ENCODE measurements at regions not wholly inside any gene's neighbourhood (a gene's known extent, or its start where the extent isn't known, plus 50 kb on each side); places are given as distances from the start of the nearest gene placed in this dataset.

DNA sequence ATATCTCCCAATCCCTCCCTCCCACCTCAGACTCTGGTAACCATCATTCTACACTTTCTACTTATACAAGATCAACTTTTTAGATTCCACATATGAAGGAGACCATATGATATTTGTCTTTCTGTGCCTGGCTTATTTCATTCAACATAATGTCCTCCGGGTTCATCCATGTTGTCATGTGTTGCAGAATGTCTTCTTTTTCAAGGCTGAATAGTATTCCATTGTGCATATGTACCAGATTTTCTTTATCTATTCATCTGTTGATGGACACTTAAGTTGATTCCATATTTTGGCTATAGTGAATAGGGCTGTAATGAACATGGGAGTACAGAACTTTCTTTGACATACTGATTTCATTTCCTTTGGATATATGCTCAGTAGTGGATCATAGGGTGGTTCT, 78.9 kb upstream of the MAP1B start:
- Histone ChIP-seq H3K36me3 (ENCODE audit: control insufficient read depth in 4 of 4, insufficient read depth in 3 of 4, low read depth in 1 of 4, low read length in 3 of 4) (no peaks in the 10 kb centered on the region), H3K9ac (ENCODE audit: low read depth in 1 of 2, low read length in 2 of 2) (no peak overlapping the region), H3K4me1 (ENCODE audit: control insufficient read depth in 4 of 4, insufficient read depth in 4 of 4, low read length in 3 of 4) (no peaks in the 10 kb centered on the region), H3K9me3 (ENCODE audit: control insufficient read depth in 4 of 4, low read length in 3 of 4) (no peaks in the 10 kb centered on the region), H3K27me3 (ENCODE audit: control insufficient read depth in 4 of 4, insufficient read depth in 4 of 4, low read length in 3 of 4) (peaks cover 0 to 6% (median 0%) of the 10 kb centered on the region in 4 donors), H3K4me3 (ENCODE audit: low read depth in 1 of 3, low read length in 3 of 3) (no peak overlapping the region), H3K27ac (ENCODE audit: low read depth in 1 of 2, low read length in 2 of 2) (no peak overlapping the region)
- TF ChIP-seq, protein P1, sequence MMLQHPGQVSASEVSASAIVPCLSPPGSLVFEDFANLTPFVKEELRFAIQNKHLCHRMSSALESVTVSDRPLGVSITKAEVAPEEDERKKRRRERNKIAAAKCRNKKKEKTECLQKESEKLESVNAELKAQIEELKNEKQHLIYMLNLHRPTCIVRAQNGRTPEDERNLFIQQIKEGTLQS (IDR thresholded peaks at IDR 0.05): no peak
- TF ChIP-seq HNF4A (conservative IDR thresholded peaks at IDR 0.05) (no peak), FOXA2 (IDR thresholded peaks at IDR 0.05) (no peak), TAF1 (conservative IDR thresholded peaks at IDR 0.05) (no peak), RXRA (IDR thresholded peaks at IDR 0.05) (no peak), YY1 (IDR thresholded peaks at IDR 0.05) (no peak), GABPA (IDR thresholded peaks at IDR 0.05 in 1 of 2, conservative IDR thresholded peaks at IDR 0.05 in 1 of 2) (no peak)
- TF ChIP-seq, protein P2, sequence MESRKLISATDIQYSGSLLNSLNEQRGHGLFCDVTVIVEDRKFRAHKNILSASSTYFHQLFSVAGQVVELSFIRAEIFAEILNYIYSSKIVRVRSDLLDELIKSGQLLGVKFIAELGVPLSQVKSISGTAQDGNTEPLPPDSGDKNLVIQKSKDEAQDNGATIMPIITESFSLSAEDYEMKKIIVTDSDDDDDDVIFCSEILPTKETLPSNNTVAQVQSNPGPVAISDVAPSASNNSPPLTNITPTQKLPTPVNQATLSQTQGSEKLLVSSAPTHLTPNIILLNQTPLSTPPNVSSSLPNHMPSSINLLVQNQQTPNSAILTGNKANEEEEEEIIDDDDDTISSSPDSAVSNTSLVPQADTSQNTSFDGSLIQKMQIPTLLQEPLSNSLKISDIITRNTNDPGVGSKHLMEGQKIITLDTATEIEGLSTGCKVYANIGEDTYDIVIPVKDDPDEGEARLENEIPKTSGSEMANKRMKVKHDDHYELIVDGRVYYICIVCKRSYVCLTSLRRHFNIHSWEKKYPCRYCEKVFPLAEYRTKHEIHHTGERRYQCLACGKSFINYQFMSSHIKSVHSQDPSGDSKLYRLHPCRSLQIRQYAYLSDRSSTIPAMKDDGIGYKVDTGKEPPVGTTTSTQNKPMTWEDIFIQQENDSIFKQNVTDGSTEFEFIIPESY (IDR thresholded peaks at IDR 0.05): no peak
- TF ChIP-seq, protein P3, sequence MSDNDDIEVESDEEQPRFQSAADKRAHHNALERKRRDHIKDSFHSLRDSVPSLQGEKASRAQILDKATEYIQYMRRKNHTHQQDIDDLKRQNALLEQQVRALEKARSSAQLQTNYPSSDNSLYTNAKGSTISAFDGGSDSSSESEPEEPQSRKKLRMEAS (IDR thresholded peaks at IDR 0.05): no peak
- DNase-seq (ENCODE audit: low spot score): no peak
- 92% methylated on average over 1 of the region's 1 CpG for WGBS

DNA sequence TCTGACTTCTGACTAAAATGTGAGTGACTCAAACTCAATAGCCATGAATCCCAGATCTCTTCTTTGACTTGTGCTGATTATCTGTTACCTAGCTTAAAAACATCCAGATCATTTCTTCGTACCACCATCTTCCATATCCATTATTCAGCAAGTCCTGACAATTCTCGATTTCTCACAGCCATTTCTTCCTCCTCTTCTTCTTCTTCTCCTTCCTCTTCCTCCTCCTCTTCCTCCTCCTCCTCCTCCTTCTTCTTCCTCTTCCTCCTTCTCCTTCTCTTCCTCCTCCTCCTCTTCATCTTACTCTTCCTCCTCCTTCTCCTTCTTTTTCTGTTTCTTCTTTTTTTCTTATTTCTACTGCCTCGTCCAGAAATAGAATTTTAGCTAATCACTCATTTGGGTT, 77.0 kb upstream of the MAP1B start:
- Histone ChIP-seq H3K27me3 (ENCODE audit: control insufficient read depth in 4 of 4, insufficient read depth in 4 of 4, low read length in 3 of 4) (peaks cover 0 to 6% (median 0%) of the 10 kb centered on the region in 4 donors), H3K4me3 (ENCODE audit: low read depth in 1 of 3, low read length in 3 of 3) (no peak overlapping the region), H3K36me3 (ENCODE audit: control insufficient read depth in 4 of 4, insufficient read depth in 3 of 4, low read depth in 1 of 4, low read length in 3 of 4) (no peaks in the 10 kb centered on the region), H3K27ac (ENCODE audit: low read depth in 1 of 2, low read length in 2 of 2) (no peak overlapping the region), H3K4me1 (ENCODE audit: control insufficient read depth in 4 of 4, insufficient read depth in 4 of 4, low read length in 3 of 4) (no peaks in the 10 kb centered on the region), H3K9me3 (ENCODE audit: control insufficient read depth in 4 of 4, low read length in 3 of 4) (no peaks in the 10 kb centered on the region), H3K9ac (ENCODE audit: low read depth in 1 of 2, low read length in 2 of 2) (no peak overlapping the region)
- no peak for DNase-seq (ENCODE audit: low spot score)
- WGBS: 88% methylated on average over 3 of the region's 3 CpGs
- no peak for TF ChIP-seq RXRA (IDR thresholded peaks at IDR 0.05)
- no peak for TF ChIP-seq SP1 (IDR thresholded peaks at IDR 0.05)

DNA sequence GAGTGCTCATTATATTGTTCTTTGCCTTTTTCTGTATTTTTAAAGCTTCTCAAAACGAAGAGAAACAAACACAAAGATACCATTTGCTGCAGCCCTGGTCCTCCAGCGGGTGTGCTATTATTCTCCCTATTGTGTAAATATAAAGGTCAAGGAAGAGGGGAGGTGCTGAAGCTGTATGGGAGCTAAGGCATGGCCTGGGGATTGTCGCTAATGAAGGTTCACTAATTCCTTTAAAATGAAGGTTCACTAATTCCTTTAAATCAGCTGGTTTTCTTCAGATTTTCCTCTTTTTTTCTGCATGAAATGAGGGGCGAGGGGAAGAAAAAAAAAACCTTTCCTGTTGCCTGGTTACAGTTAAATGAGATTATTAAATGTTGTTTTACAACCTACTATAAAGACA, 74.5 kb upstream of the MAP1B start:
- Histone ChIP-seq H3K9ac (ENCODE audit: low read depth in 1 of 2, low read length in 2 of 2) (no peak overlapping the region), H3K9me3 (ENCODE audit: control insufficient read depth in 4 of 4, low read length in 3 of 4) (no peaks in the 10 kb centered on the region), H3K27ac (ENCODE audit: low read depth in 1 of 2, low read length in 2 of 2) (no peak overlapping the region), H3K4me3 (ENCODE audit: low read depth in 1 of 3, low read length in 3 of 3) (no peak overlapping the region), H3K27me3 (ENCODE audit: control insufficient read depth in 4 of 4, insufficient read depth in 4 of 4, low read length in 3 of 4) (no peaks in the 10 kb centered on the region), H3K4me1 (ENCODE audit: control insufficient read depth in 4 of 4, insufficient read depth in 4 of 4, low read length in 3 of 4) (no peaks in the 10 kb centered on the region), H3K36me3 (ENCODE audit: control insufficient read depth in 4 of 4, insufficient read depth in 3 of 4, low read depth in 1 of 4, low read length in 3 of 4) (no peaks in the 10 kb centered on the region)
- TF ChIP-seq, protein P1 (IDR thresholded peaks at IDR 0.05): no peak
- TF ChIP-seq, protein P4, sequence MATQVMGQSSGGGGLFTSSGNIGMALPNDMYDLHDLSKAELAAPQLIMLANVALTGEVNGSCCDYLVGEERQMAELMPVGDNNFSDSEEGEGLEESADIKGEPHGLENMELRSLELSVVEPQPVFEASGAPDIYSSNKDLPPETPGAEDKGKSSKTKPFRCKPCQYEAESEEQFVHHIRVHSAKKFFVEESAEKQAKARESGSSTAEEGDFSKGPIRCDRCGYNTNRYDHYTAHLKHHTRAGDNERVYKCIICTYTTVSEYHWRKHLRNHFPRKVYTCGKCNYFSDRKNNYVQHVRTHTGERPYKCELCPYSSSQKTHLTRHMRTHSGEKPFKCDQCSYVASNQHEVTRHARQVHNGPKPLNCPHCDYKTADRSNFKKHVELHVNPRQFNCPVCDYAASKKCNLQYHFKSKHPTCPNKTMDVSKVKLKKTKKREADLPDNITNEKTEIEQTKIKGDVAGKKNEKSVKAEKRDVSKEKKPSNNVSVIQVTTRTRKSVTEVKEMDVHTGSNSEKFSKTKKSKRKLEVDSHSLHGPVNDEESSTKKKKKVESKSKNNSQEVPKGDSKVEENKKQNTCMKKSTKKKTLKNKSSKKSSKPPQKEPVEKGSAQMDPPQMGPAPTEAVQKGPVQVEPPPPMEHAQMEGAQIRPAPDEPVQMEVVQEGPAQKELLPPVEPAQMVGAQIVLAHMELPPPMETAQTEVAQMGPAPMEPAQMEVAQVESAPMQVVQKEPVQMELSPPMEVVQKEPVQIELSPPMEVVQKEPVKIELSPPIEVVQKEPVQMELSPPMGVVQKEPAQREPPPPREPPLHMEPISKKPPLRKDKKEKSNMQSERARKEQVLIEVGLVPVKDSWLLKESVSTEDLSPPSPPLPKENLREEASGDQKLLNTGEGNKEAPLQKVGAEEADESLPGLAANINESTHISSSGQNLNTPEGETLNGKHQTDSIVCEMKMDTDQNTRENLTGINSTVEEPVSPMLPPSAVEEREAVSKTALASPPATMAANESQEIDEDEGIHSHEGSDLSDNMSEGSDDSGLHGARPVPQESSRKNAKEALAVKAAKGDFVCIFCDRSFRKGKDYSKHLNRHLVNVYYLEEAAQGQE (IDR thresholded peaks at IDR 0.05): no peak
- TF ChIP-seq HNF4A (conservative IDR thresholded peaks at IDR 0.05): no peak
- no peak for TF ChIP-seq YY1 (IDR thresholded peaks at IDR 0.05)
- TF ChIP-seq, protein P3 (IDR thresholded peaks at IDR 0.05): no peak
- no peak for TF ChIP-seq RAD21 (IDR thresholded peaks at IDR 0.05)
- TF ChIP-seq FOXA1 (IDR thresholded peaks at IDR 0.05): no peak
- 54% methylated on average over 4 of the region's 4 CpGs for WGBS
- DNase-seq (ENCODE audit: low spot score): no peak
